ENCODE measurements at regions not wholly inside any gene's neighbourhood (a gene's known extent, or its start where the extent isn't known, plus 50 kb on each side); places are given as distances from the start of the nearest gene placed in this dataset.

GRCh38 chr3:46146548-46146947, 61.6 kb downstream of the CCR1 start:
- DNase-seq = no peak

GRCh38 chr3:46146021-46146420, 62.1 kb downstream of the CCR1 start:
- DNase-seq = no peak

GRCh38 chr3:46145147-46145546, 63.0 kb downstream of the CCR1 start:
- DNase-seq = no peak

DNA sequence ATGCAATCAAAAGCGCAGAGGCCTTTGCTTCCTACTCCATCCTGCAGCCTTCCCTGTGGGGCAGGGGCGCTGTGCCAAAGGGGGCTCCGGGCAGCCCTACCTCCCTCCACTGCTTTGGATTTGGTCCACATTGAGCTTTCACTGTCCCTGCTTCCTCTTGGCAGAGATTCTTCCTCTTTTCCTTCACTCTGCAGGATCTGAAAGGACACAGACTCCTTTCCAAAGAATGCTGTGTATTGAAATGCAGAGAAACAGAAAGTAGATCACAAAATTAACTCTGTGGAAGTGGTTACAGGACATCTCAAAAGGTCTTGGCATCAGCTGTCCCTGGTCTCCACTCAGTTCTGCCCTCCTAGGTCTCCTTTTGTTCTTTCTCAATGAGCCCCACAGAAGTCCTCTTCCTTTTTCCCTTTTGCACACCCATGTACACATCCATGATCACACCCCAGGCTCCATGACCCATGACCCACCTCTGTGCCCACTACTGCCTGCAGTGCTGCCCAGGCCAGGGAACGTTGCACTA, 64.1 kb downstream of the CCR1 start:
- DNase-seq = no peak

DNA sequence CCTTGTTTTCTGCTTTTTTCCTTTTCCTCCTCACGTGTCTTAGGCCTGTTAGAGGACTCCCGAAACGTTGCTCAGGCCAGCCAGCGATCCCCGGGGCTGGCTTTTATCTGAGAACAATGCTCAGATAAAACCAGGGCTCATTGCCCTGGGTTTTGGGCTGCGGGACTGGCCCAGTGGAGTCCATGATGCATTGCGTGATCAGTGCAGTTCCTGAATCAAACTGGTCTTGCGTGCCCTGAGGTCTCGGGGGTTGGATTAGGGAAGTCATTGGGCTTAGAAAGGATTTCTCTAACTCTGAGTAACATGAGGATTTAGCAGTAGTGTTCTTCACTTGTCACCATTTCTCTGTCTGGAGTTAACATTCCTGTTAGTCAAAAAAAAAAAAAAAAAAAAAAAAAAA, 66.3 kb downstream of the CCR1 start:
- no peak for DNase-seq

- DNase-seq = no peak
Measured at GRCh38 chr3:46138581-46138980, 69.5 kb downstream of the CCR1 start.

- no peak for DNase-seq
Measured at GRCh38 chr3:46135475-46135874, 72.6 kb downstream of the CCR1 start.

- no peak for DNase-seq
Measured at GRCh38 chr3:46133285-46133684, 74.8 kb downstream of the CCR1 start.

DNA sequence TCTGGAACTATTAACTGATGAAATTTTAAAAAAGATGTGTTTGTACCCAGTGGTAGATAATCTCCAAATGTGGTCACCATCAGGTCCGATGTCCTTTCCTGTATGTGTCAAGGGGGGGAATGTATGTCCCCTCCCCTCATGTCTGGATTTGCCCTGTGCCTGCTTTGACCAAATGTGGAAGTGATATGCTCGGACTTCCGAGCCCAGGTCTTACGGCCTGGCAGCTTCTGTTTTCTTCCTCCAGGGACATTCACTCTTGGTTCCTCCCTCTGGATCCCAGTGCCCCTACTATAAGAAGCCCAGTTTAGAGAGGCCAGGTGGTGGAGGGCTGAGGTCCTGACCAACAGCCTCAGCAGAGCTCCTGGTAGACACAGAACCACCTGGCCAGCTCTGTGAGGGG, 75.5 kb downstream of the CCR1 start:
- no peak for DNase-seq

GRCh38 chr3:46131884-46132450, 76.1 kb downstream of the CCR1 start:
- no peak for DNase-seq

DNA sequence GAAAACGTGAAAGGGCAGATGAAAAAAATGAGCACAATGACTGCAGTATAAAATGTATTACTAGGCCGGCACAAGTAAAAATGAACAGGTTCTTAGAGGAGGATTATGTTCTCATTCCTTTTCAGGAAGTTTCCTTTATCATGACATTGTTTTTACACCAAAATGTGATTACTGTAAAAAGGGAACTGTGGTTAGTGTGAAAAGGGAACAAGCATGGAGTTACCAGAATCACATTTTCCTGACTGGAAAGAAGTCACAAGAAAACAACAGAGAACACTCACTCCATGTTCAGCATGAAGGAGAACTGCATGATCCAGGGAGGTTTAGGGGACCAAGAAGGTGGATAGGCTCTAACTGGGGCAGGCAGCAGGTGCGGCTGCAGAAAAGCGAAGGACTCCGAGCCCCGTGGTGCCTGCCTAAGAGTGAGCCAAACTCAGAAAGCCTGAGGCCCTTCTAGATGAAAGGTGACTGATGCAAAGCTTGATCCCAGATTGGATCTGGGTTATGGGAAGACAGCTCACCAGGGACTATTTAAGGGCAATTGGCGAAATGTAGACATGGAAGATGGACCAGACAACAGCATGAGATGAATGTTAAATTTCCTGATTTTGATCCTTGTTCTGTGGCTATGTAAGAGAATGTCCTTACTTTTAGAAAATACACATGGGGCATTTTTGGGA, 77.3 kb downstream of the CCR1 start:
- DNase-seq = no peak

GRCh38 chr3:46129588-46130272, 78.4 kb downstream of the CCR1 start:
- DNase-seq = no peak

GRCh38 chr3:46127503-46127902, 80.6 kb downstream of the CCR1 start:
- no peak for DNase-seq

DNA sequence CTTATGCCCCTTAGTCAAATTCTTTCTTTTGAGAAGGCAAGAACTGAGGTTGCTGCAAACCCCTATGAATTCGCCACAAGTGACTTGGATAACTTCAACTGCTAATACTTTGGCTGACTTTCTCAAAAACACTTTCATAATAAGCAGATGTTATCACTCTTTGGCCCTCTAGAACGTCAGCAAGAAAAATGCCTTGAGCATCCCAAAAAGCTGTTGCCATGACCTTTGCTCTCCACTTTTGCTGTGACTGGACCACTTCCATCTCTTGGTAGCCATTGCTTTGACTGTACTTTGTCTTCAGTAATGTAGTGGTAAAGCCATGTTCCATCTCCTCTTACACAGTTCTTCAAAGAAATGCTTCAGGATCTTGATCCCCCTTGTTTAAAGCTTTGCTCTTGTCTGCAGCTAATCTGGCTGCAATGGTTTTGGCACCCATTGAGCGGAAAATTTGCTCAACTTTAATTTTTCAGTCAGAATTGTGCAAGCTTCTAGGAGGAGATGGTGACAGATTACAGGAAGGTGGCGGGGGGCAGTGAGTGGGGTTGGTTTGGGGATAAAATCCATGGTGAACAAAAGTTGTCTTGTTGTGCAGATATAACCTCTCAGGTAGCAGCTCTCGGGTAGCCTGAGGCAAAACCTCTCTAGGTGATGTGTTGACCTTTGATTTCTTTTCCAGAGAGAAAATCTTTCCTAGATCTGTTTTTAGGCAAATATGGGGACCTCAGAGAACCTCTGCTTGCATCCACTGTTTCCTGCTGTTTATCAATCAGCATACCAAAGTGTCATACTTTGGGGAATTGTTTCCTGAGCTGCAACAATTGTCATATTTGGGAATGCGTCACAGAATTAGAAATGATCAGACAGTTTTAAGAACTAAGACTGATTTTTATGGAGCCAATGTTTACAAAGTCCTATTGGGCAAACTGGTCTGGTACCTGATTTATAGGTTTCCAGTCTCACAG, 83.6 kb downstream of the CCR1 start:
- DNase-seq = no peak

- DNase-seq = no peak
Measured at GRCh38 chr3:46123646-46124045, 84.5 kb downstream of the CCR1 start.

GRCh38 chr3:46122091-46122490, 86.0 kb downstream of the CCR1 start:
- no peak for DNase-seq

- no peak for DNase-seq
Measured at GRCh38 chr3:46120983-46121382, 87.1 kb downstream of the CCR1 start.

GRCh38 chr3:46119709-46120498, 88.2 kb downstream of the CCR1 start:
- DNase-seq = no peak

DNA sequence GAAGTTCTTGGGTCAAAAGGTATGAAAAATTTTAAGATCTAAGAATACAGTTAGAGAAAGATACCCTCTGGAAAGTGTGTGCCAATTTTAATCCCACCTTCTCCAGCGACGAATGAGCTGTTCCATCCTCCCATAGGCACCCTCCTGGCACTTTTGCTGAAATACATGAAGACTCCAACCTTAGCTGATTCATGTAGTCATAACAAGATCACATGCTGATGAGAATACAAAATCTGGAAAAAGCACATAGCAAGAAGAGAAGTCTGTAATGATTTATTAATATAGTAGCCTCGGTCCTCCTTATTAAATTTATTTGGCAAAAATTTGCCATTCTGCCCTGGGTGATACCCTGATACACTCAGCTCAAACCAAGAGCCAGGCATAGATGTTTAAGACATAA, 88.9 kb downstream of the CCR1 start:
- DNase-seq = no peak

GRCh38 chr3:46116996-46117395, 89.7 kb upstream of the XCR1 start:
- DNase-seq = no peak

- DNase-seq = no peak
Measured at GRCh38 chr3:46114323-46114988, 87.2 kb upstream of the XCR1 start.

- no peak for DNase-seq
Measured at GRCh38 chr3:46113608-46114007, 86.3 kb upstream of the XCR1 start.

Measured in stimulated activated CD4-positive, alpha-beta T cell treated with anti-CD3 and anti-CD28 coated beads, Interleukin-2, amount 100 ng/mL, for 24 hours (primary cell).